Activated T-cell treated with anti-CD3 and anti-CD28 coated beads for 4 hours (primary cell): ENCODE measurements at regions not wholly inside any gene's neighbourhood (a gene's known extent, or its start where the extent isn't known, plus 50 kb on each side); places are given as distances from the start of the nearest gene placed in this dataset.

Source experiments
- DNase-seq: peaks from one replicate; pipeline ENCODE4 v3.0.0-alpha.2; 2020

DNA sequence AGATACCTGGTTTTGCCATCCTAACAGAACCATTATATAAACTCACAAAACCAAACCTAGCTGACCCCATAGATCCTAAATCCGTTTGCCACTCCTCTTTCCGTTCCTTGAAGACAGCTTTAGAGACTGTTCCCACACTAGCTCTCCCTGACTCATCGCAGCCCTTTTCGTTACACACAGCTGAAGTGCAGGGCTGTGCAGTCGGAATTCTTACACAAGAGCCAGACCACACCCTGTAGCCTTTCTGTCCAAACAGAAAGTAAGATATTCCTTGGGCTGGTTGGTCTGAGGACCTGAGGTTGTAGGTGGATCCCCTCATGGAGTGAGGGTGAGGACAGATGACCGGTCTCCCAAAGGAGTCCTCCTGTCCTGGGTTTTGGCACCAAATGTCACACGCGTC lies 56.7 kb upstream of the NAA35 start:
- no peak for DNase-seq

DNA sequence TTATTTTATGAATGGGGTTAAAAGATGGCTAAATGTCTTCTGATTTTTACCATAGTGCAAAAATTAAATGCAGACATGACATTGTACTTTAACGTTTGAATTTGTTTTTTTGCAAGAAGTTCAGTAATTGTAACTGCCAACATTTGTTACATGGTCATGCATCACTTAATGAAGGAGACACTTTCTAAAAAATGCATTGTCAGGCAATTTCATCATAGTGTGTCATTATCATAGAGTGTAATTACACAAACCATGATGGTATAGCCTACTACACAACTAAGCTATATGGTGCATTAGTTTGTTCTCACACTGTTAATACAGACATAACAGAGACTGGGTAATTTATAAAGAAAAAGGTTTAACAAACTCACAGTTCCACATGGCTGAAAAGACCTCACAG lies 50.0 kb upstream of the NAA35 start:
- no peak for DNase-seq
